ENCODE measurements at regions not wholly inside any gene's neighbourhood (a gene's known extent, or its start where the extent isn't known, plus 50 kb on each side); places are given as distances from the start of the nearest gene placed in this dataset.

GRCh38 chr1:14138687-14139086 is 438.7 kb downstream of the PRDM2 start:
- TF ChIP-seq ZBTB37 (CRISPR knock-in tag; IDR thresholded peaks at IDR 0.05): no peak
- TF ChIP-seq LBX2 (CRISPR knock-in tag; IDR thresholded peaks at IDR 0.05; ENCODE audit: borderline replicate concordance): no peak
- no peak for TF ChIP-seq MYC (CRISPR knock-in tag; IDR thresholded peaks at IDR 0.05; ENCODE audit: borderline replicate concordance)
- no peak for TF ChIP-seq FUBP1 (CRISPR knock-in tag; IDR thresholded peaks at IDR 0.05; ENCODE audit: borderline replicate concordance)
- no peak for TF ChIP-seq KLF11 (CRISPR knock-in tag; IDR thresholded peaks at IDR 0.05)
- no peak for TF ChIP-seq POLR2AphosphoS5 (IDR thresholded peaks at IDR 0.05; ENCODE audit: low read depth, low read length)
- no peak for TF ChIP-seq RFX5 (IDR thresholded peaks at IDR 0.05; ENCODE audit: low read depth, low read length)
- no peak for TF ChIP-seq ZNF639 (CRISPR knock-in tag; conservative IDR thresholded peaks at IDR 0.05)
- TF ChIP-seq ZSCAN5A (CRISPR knock-in tag; IDR thresholded peaks at IDR 0.05; ENCODE audit: borderline replicate concordance): no peak
- no peak for TF ChIP-seq TCF7 (IDR thresholded peaks at IDR 0.05; ENCODE audit: low read depth)
- no peak for TF ChIP-seq KIAA2018 (CRISPR knock-in tag; IDR thresholded peaks at IDR 0.05; ENCODE audit: borderline replicate concordance)
